CD1c-positive myeloid dendritic cell (primary cell): ENCODE measurements at regions not wholly inside any gene's neighbourhood (a gene's known extent, or its start where the extent isn't known, plus 50 kb on each side); places are given as distances from the start of the nearest gene placed in this dataset.
A peak's percentile ranks its signal among the peaks of the same experiment; 100 is the strongest.

Experiments
- DNase-seq: peaks from one replicate; pipeline ENCODE4 v3.0.0-alpha.2; 2016; ENCODE audit errors: extremely low spot score

DNA sequence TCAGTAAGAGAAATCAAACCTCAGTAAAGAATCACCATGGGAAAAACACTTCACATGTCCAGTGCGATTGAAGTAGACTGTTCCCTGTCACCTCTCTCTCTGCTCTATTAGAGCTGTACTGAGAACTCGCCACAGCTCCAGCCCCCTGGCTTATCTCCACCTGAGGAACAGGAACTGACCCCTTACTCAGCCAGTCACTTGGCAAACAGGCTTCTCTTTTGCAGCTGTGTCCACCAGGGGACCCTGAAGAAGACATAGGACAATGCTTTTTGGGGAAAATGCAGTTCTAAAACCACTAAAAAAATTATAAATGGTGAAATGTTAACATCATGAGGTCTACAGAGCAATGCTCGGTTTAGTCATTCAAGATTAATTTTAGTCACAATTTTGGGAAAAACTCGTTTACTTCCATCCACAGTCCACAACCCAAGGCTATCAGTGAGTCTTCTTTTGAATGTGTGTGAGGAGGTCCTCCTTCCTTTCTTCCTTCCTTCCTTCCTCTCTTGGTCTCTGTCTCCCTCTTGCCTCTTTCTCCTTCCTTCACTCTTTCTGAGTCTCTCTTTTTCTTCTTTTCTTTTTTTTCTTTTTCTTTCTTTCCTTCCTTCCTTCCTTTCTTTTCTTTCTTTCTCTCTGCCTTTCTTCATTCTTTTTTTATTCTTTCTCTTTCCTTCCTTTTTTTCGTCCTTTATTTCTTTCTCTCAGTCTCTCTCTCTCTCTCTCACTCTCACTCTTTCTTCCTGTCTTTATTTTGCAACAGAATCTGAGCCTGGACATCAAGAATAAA is 1189.5 kb upstream of the TMEM132C start:
- no peak for DNase-seq

- no peak for DNase-seq
Observed at GRCh38 chr12:127078577-127079350, 1188.2 kb upstream of the TMEM132C start.

DNA sequence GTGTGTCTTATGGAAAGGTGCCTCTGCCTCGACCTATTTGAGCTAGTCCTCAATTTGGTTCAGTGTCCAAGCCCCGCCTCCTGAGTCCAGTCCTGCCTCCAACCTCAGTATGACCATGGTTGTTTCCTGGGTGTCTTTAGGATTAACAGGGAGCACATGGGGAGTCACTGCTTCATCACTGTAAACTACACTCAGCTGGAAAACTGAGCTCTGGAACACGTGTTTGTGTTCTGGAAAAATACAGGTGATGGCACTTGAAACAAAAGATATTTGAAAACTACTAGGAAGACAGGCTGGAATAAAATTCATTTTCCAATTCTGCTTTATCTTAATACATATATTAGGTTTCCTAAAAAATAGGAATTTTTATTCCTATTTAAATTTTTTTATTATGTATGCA is 1187.3 kb upstream of the TMEM132C start:
- no peak for DNase-seq

DNA sequence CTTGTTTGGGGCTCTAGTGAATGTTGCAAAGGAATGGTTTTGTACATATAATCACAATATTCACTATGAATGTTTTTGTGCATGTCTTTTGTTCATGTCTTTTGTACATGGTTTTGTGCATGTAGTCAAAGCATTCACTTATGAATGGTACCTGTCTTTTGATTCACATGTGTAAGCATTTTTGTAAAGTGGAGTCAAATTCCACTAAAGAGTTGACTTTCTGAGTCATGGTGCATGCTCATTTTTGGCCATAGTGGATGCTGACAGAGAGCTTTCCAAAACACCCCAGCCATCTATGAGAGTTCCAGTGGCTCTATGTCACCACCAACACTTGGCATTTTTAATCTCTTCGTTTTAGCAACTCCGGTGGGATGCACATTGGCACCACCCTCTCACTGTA is 1185.9 kb upstream of the TMEM132C start:
- no peak for DNase-seq

DNA sequence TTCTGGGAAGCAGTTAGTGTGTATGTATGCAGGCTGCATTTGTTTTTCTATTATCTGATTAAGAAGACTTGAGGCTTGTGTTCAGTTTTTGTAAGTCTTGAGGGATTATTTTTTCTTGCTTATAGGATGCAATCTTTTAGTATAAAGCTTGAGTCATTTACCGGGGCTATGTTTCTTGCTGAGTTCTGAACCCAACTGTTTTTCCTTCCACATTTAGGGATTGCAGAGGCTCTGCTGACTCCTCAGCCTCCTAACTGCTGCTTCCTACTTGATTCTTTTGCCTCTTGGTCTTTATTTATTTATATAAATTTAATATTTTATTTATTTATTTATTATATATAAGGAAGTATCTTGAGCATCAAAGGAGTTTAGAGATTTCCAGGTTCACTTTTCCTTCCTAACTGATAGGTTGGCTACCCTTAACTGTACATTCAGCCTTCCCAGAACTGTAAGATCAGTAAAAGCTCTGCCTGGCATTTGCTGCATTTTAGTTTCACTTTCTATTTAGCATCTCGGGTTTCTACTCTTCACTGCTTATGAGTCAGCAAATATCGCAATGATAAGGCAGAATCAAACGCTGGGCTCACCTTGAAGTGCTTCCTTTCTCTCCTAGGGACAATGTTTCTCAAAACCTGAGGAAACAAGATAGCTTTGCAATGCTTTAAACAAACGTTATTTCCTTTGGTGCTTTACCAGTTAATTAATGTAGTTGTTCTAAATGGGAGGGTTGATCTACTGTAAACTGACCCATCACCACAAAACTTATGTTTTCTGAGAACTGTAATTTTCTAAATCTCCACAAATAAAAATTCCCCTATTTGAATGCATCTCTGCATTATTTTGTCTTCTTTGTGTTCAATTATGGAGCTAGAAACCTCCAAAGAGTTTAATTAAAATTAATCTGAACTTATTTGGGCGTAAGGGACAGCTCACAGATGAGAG is 1183.7 kb upstream of the TMEM132C start:
- DNase-seq: peak; percentile 29

DNA sequence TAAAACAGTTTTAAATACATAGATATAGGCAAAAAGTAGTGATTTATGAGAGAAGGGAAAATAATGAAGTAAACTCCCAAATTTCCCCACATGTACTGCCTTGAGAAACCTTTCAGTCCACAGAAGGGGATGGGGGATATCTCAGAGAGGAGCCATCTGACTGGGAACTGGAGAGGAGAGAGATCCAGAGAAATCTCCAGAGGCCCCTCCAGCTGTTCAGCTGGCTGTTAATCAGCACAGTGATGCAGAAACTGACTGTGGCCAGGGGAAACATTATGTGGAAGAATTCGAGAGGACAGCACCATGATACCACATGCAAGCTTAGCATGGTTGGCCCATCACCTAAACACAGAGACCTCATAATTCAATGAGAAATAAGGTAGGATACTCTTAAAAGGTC is 1165.9 kb upstream of the TMEM132C start:
- no peak for DNase-seq

- DNase-seq: no peak
Observed at GRCh38 chr12:127106041-127106440, 1160.9 kb upstream of the TMEM132C start.

DNA sequence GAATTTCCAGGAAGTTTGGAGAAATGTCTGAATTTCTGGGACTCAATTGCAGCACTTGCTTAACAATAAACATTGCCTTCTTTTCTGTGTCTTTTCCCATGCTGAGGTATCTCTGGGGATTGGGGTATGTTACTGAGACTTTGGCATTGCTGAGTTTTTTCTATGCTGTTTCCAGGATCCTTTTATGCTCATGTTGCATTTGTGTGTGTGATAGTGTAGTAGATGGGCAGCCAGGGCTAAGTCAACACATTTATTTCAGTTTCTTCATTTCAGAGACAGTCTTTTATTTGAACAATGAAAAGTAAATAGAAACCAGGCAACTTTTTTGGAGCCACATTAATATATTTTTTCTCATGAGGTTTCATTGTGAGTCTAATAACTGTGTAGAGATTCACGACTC is 1160.3 kb upstream of the TMEM132C start:
- no peak for DNase-seq

GRCh38 chr12:127107744-127108143 is 1159.2 kb upstream of the TMEM132C start:
- no peak for DNase-seq

DNA sequence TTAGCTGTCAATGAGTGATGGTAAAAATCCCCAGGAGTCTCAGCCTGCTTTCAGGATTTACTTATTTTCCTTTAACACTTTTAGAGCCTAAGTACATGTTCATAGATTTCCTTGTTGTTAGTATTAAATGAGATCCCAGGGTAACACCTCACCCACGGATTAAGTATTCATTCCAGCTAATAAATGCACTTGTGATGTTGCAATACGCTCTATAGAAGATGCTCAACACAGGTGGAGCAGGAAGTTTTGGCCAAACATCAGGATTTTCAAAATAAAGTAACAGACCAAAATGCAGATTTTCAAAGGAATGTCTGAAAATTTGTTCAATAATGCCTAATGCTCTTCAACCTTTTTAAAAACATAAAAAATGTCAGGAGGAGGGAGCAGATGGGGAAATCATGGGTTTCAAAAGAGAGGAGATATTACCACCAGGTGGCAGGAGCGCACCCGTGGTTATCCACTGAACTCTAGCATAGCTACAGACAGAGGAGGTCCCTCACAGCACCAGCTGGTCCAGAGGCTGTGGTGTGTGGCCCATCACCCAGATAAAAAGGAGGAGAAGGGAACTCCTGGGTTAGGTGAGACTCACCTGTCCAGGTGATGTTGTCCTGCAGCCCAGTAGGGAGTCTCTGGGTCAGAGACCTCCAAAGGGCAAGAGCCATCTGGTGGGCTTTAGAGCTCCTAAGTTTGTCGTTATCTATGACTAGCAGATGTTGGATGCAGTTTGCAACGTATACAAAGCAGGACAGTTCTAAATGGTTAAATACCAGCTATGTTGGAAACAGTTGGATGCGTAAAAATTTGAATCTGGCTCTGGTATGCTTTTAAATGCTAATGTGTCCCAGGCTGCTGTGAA is 1158.4 kb upstream of the TMEM132C start:
- peak; percentile 34 for DNase-seq

GRCh38 chr12:127113945-127114344 is 1153.0 kb upstream of the TMEM132C start:
- no peak for DNase-seq

- no peak for DNase-seq
Observed at GRCh38 chr12:127115468-127116035, 1151.4 kb upstream of the TMEM132C start.

DNA sequence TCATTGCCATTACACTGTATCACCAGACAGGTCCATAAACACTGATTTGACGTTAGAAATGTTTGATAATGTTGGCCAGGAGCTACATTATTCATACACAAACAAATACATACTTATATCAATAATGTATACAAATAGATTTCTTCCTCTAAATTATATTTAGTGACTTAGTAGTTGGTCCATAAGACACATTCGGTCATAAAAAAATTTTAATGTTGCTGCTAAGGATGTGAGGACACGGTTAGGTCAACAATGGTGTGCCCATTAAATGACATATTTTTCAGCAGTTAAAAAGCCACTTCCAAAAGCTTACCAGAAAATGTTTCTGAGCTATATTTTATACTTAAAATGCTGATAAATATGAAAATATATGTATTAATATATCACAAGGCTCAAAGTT is 1148.7 kb upstream of the TMEM132C start:
- DNase-seq: no peak

GRCh38 chr12:127119600-127120140 is 1147.3 kb upstream of the TMEM132C start:
- DNase-seq: no peak

DNA sequence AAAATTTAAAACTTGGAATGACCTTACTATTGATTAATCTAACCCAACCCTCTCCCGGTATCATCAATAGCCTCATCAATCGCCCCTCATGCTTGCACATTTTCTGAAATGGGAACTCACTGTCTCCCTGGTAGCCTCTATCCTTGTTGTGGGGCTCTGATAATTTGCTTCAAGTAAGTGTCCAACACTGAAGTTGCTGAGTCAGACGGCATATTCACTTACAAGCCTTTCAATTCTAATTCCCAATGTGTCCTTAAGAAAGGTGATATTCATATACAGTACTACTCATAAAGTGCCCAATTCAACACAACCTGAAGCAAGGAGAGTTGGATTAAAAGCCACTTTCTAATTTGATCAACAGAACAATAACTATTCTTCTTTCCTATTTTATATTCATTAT is 1146.1 kb upstream of the TMEM132C start:
- no peak for DNase-seq

DNA sequence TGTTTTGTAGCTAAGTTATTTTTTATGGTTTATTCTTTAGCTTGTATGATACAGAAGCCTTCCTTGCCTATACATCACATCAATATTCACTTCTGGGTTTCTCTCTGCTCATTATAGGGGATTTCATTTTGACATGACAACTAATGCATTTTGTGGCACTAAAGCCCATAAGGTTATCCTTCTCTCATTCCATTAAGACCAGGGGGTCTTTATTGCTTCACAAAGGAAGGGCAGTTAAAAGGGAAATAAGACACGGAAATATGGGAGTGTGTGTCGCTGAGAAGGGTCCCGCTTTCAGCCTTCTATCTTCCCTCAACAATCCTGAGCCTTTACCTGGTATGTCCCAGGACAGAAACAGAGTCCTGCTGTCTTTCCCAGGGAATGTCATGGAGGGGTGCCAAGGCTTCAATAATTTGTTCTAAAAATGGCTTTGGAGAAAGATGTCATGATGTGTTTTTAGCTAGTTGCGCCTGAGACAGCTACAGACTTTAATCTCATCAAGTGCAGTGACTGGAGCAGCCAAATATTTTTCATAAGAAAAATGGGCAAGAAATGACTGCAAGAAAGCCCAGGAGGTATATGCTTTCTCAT is 1145.4 kb upstream of the TMEM132C start:
- DNase-seq: no peak

DNA sequence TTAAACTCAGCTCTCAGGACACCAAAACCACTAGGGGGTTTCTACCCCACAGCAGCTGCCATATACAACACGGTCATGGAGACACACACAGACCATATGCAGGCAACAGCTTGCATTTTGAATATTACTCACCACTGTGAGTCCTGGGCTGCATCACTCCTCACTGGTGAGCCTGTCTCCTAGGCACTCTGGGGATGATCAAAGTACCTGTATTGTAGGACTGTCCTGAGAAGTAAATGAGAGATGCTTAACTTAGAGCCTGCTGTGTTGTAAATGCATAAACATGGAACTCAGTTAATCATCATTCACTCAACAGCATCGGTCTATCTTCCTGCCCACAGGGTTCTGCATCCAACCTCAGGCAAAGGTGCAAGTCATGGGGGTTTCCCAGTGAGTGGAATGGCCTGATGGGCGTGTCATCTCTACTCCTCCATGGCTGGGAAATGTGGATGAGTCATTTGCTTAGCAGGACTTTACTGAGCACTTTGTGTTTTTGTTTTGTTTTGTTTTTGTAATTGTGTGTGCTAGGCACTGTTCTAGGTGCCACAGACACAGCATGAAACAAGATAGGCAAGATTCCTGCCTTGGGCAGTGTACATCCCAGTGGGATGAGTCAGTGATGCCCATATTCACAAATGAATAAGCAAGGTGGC is 1141.2 kb upstream of the TMEM132C start:
- no peak for DNase-seq

DNA sequence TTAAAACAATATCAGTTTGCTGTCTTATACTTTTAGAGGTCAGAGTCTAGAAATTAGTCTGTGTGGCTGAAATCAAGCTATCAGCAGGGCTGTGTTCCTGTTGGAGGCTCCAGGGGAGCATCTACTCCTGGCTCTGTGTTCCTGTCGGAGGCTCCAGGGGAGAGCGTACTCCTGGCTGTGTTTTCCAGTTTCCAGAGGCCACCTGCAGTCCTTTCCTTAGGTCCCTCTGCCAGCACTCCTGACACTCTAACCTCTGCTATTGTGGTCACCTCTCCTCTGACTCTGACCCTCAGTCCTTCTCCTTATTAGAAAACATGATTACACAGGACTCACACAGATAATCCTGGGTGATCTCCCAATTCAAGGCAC is 1140.7 kb upstream of the TMEM132C start:
- no peak for DNase-seq

- DNase-seq: no peak
Observed at GRCh38 chr12:127127897-127128296, 1139.1 kb upstream of the TMEM132C start.
